ENCODE measurements at regions not wholly inside any gene's neighbourhood (a gene's known extent, or its start where the extent isn't known, plus 50 kb on each side); places are given as distances from the start of the nearest gene placed in this dataset.
A peak's percentile ranks its signal among the peaks of the same experiment; 100 is the strongest.
"Not testable (repeated sequence)": the region's sequence is repeated elsewhere in the genome, so short reads cannot be mapped to it uniquely, and the experiment has no call there.

DNA sequence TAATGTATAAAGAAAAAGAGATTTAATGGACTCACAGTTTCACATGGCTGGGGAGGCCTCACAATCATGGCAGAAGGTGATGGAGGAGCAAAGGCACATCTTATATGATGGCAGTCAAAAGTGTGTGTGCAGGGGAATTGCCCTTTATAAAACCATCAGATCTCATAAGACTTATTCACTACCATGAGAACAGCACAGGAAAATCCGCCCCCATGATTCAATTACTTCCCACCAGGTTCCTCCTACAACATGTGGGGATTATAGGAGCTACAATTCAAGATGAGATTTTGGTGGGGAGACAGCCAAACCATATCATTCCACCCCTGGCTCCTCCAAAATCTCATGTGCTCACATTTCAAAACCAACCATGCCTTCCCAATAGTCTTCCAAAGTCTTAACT lies 82.5 kb upstream of the ANKRD1 start:
- DNase-seq (ENCODE audit: low read depth in 2 of 2) = not testable (repeated sequence)

- not testable (repeated sequence) for DNase-seq (ENCODE audit: low read depth in 2 of 2)
These were observed 84.4 kb upstream of the ANKRD1 start for GRCh38 chr10:91005276-91005675.

DNA sequence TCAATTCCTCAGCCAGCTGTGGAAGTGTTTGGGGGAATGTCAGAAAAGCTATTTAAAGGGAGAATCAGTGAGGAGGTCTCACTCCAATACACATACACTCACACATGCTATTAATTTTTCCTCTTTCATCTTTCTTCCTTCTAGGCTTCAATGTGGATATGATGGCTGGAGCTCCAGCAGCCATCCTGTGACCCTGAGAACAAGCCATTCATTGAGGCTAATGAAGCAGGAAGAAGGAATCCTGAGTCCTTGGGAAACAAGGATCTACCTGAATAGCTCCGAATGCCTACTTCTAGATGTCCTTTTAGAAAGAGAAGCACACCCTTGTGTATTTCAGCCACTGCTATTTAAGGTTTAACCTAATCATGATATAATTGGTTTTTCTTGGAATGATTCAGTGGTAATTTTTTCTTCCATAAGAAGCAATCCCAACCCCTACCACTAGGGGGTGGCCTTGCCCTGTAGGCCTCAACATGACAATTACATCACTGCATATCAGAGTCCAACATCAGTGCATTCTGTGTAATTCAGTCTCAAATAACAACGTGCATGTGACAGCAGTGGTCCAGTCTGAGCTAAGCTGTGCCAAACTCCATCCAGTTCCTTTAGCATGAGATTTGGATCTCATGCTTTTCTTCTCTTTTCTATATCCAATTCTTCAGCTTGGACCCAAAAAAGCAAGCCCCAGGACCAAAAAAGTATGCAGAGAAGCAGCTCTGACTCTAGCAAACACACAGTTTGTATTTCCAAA lies 85.3 kb upstream of the ANKRD1 start:
- peak; percentile 28 to 49 for DNase-seq (ENCODE audit: low read depth in 2 of 2)

- no peak for DNase-seq (ENCODE audit: low read depth in 2 of 2)
These were observed 86.0 kb upstream of the ANKRD1 start for GRCh38 chr10:91006752-91007346.

- no peak for DNase-seq (ENCODE audit: low read depth in 2 of 2)
These were observed 86.8 kb upstream of the ANKRD1 start for GRCh38 chr10:91007655-91008054.

- DNase-seq (ENCODE audit: low read depth in 2 of 2) = no peak
These were observed 88.2 kb upstream of the ANKRD1 start for GRCh38 chr10:91009121-91009520.

DNA sequence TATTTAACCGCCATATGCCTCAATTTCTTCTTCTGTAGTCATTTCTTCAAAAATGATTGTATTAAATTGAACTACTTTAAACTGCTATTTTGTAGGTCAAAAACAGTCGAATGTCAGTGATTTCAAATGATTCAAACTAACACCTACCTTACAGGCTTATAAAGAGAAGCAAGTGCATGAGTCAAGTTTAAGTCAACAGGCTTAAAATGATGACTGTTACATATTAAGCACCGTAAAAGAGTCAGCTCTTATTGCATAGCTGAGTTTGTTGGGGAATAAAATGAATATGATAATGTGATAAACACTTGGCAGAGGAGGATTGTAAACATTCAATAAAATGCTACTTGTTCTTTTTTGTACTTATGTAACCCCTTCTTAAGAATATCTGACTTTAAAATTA lies 90.1 kb upstream of the ANKRD1 start:
- no peak for DNase-seq (ENCODE audit: low read depth in 2 of 2)

- no peak for DNase-seq (ENCODE audit: low read depth in 2 of 2)
These were observed 91.6 kb upstream of the ANKRD1 start for GRCh38 chr10:91012502-91012901.

GRCh38 chr10:91013985-91014384 lies 93.1 kb upstream of the ANKRD1 start:
- no peak for DNase-seq (ENCODE audit: low read depth in 2 of 2)

GRCh38 chr10:91017198-91017597 lies 96.3 kb upstream of the ANKRD1 start:
- no peak for DNase-seq (ENCODE audit: low read depth in 2 of 2)

DNA sequence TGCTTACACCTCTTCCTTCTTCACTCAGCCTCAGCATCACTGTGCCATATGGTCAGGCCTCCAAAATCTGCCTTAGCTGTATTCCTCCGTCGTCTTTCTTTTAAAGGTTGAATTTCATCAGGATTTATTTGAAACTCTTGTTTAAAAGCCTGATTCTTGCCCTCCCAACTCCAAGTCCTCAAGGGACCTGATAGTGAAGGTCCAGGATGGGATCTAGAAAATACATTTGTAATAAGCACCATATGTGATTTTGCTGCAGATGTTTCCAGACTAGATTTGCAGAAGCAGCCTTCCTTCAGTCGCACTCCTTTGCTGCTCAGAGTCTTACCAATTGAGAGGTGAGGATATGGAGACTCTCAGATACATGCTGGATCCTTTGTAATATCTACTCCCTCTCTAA lies 101.0 kb upstream of the ANKRD1 start:
- no peak for DNase-seq (ENCODE audit: low read depth in 2 of 2)

- DNase-seq (ENCODE audit: low read depth in 2 of 2) = no peak
These were observed 101.5 kb upstream of the ANKRD1 start for GRCh38 chr10:91022390-91022789.

DNA sequence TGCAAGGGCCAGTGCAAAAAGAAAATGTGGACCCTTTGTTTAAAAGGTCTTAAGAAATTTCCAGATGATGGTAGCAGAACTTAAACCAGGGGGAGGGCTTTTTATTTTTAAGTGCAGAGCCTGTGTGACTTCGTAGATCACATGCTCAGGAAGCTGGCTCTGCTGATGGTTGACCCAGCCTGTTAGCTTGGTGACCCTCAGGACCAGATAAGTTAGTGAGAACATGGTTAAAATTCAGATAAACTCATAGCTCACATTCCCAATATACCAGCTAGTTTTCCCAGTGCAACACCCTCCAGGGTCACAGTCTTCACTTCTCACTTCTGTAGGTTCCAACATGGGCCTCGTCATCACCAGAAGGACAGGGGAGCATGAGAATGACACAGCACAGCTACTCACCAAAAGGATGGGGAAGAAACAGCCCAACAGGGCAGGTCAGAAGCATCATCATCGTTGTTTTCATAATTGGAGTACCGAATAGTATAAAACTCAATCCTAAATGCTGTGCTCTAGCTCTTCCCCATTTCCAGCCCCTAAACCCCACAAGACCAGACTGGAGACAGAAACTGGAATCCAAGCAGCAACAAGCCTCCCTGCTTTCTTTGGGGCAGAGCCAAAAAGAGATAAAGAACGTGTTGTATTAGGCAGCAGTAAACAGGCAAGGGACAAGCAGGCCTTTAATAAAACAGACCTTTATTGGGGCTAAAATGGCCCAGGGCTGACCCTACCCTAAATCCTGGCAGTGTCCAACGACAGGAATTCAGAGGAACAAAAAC lies 102.2 kb upstream of the ANKRD1 start:
- no peak for DNase-seq (ENCODE audit: low read depth in 2 of 2)

DNA sequence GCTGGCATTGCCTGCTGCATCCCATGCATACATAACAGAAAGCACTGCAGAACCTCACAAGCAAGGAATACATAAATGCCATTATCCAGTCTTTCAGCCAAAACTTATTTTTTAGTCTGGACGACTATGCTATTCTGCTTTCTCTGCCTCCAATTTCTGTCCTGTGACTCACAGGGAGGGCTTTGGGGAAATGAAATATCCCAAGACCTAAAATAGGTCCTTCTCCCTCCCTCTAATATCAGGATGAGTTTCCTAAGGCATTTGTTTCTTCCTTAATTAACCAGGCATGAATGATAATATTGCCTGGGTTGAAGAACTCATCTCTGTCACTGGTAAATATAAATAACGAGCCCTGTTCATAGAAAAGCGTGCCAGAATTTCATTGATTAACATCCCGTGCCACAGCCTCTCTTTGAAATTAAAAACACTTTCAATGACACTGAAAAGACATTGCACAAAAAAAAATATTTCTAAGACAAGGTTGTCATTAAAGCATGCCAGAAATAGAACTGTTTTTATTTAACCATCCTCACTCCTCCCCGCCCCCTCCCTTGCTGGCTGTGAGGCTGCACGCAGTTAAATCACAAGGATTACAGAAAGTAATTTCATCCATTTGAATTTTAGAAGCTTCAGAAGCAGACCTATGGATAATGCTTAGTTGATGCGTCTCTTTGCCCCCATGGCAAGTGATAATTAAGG lies 103.0 kb upstream of the ANKRD1 start:
- DNase-seq (ENCODE audit: low read depth in 2 of 2) = no peak

- DNase-seq (ENCODE audit: low read depth in 2 of 2) = no peak
These were observed 103.7 kb upstream of the ANKRD1 start for GRCh38 chr10:91024541-91024940.

DNA sequence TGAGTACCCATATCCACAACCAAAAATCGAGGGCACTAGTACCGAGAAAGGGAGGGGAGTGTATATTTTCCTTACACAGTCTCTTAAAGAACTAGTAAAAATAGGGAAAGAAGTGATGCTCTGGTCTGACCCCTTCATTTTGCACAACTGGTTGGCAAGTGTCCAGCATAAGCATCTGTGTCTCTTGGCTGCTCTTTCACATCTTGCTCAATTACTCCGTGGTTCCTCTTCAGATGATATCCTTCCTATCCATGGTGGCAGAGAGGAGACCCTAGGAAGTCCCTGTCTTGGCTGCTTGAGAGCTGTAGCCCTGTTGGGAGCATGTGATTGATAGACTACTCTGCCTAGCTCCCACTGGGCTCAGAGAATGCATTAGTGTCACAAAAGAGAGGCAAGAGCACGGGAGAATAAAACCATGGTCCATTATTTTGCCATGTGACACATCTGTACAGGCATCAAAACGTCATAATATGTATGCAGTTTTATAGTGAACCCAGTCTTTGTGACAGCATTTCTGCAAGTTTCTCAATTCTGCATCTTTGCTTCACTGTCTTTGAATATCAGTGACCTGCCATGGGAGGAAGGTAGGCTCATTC lies 111.8 kb upstream of the ANKRD1 start:
- no peak for DNase-seq (ENCODE audit: low read depth in 2 of 2)

DNA sequence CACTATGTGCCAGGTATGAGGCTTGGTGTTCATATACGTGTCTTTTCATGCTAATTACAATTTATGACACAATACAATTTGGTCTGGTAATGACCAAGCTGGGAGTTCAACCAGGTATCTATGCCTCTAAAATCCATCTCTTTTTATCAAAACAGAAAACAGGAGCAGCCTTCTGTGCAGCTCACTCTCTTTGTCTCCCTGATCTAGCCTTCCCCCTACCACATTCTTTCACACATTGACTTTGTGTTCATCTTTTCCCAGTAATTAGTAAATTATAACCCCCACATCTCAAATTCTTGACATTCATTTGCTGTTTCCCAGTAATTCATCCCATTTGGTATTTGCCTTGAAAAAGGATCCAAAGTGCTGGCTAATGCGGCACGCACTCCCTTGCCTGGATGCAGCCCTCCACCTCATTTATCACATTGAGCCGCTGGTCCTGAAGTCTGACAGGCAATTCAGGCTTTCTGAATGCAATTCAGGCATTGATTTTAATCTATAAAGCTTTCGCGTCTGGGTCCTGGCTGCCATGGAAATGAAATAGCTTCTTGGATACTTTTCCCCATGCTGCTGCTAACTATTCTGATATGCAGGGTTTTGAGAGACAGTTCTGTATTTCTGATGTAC lies 112.5 kb upstream of the ANKRD1 start:
- DNase-seq (ENCODE audit: low read depth in 2 of 2) = no peak

GRCh38 chr10:91034042-91034441 lies 113.2 kb upstream of the ANKRD1 start:
- DNase-seq (ENCODE audit: low read depth in 2 of 2) = no peak

GRCh38 chr10:91034494-91035159 lies 113.7 kb upstream of the ANKRD1 start:
- DNase-seq (ENCODE audit: low read depth in 2 of 2) = no peak

- DNase-seq (ENCODE audit: low read depth in 2 of 2) = no peak
These were observed 114.9 kb upstream of the ANKRD1 start for GRCh38 chr10:91035650-91036292.

Measured in stimulated activated CD8-positive, alpha-beta memory T cell treated with anti-CD3 and anti-CD28 coated beads, Interleukin-2, amount 100 ng/mL, for 1 hour (primary cell).